Keratinocyte (primary cell): ENCODE measurements at regions not wholly inside any gene's neighbourhood (a gene's known extent, or its start where the extent isn't known, plus 50 kb on each side); places are given as distances from the start of the nearest gene placed in this dataset.

Experiments used
- DNase-seq: peaks from one replicate; pipeline ENCODE4 v3.0.0-alpha.2; 2011; ENCODE audit warnings: low read depth, missing footprints, low spot score
- FAIRE-seq: peaks from 2 replicates; lab custom pipeline; 2011; peaks lifted over from hg19 to GRCh38; lab: Jason Lieb, UNC
- H2AFZ ChIP-seq: 2 replicates; pipeline ENCODE4 v1.6.0; 2012; ENCODE audit warnings: low read length, control low read depth, inconsistent platforms; ENCODE audit not compliant: control insufficient read depth
- H3K27ac ChIP-seq: 2 replicates; pipeline ENCODE4 v1.5.1; 2011; ENCODE audit warnings: low read length; ENCODE audit not compliant: control insufficient read depth, insufficient read depth
- H3K27me3 ChIP-seq: 3 replicates; pipeline ENCODE4 v1.6.0; 2011; ENCODE audit warnings: low read length; ENCODE audit not compliant: control insufficient read depth, insufficient read depth; ENCODE audit errors: extremely low read depth
- H3K36me3 ChIP-seq, 2 experiments: 2 replicates in 1 of 2; 3 replicates in 1 of 2; pipeline ENCODE4 v1.5.1; 2011; ENCODE audit warnings: low read length in 2 of 2, mild to moderate bottlenecking in 1 of 2; ENCODE audit not compliant: control insufficient read depth in 2 of 2, insufficient read depth in 2 of 2; ENCODE audit errors: extremely low read depth in 1 of 2
- H3K4me1 ChIP-seq: 3 replicates; pipeline ENCODE4 v1.5.1; 2011; ENCODE audit warnings: low read length; ENCODE audit not compliant: control insufficient read depth, insufficient read depth; ENCODE audit errors: extremely low read depth
- H3K4me2 ChIP-seq: 3 replicates; pipeline ENCODE4 v1.6.0; 2011; ENCODE audit warnings: low read depth, low read length; ENCODE audit not compliant: control insufficient read depth, insufficient read depth; ENCODE audit errors: extremely low read depth
- H3K4me3 ChIP-seq, 3 experiments: fragments of 200-600 bp in 1 of 3; sonication (generic) in 1 of 3; 2 replicates in 2 of 3; 3 replicates in 1 of 3; pipeline ENCODE4 v1.5.1; 2011 to 2016; ENCODE audit warnings: low read length in 3 of 3, mild to moderate bottlenecking in 3 of 3, control low read depth in 2 of 3, inconsistent platforms in 1 of 3, low read depth in 1 of 3, mixed read lengths in 1 of 3, mixed run types in 1 of 3, moderate library complexity in 1 of 3; ENCODE audit not compliant: control insufficient read depth in 2 of 3, insufficient read depth in 2 of 3; ENCODE audit errors: extremely low read depth in 1 of 3
- H3K79me2 ChIP-seq: 2 replicates; pipeline ENCODE4 v1.6.0; 2012; ENCODE audit warnings: low read length; ENCODE audit not compliant: control insufficient read depth, insufficient read depth
- H3K9ac ChIP-seq: 3 replicates; pipeline ENCODE4 v1.6.0; 2011; ENCODE audit warnings: low read length; ENCODE audit not compliant: control insufficient read depth, insufficient read depth; ENCODE audit errors: extremely low read depth
- H3K9me1 ChIP-seq: 3 replicates; pipeline ENCODE4 v1.6.0; 2011; ENCODE audit warnings: low read length; ENCODE audit not compliant: control insufficient read depth, insufficient read depth; ENCODE audit errors: extremely low read depth
- H3K9me3 ChIP-seq: 2 replicates; pipeline ENCODE4 v1.5.1; 2012; ENCODE audit warnings: low read depth, low read length; ENCODE audit not compliant: control insufficient read depth
- H4K20me1 ChIP-seq: 3 replicates; pipeline ENCODE4 v1.6.0; 2011; ENCODE audit warnings: low read length; ENCODE audit not compliant: control insufficient read depth, insufficient read depth; ENCODE audit errors: extremely low read depth
- EZH2 ChIP-seq: IDR thresholded peaks from one replicate; pipeline ENCODE4 v1.6.1; 2012; ENCODE audit warnings: inconsistent platforms, mild to moderate bottlenecking, low read length, moderate library complexity
- dilution Hi-C: fragments of 300-500 bp; cut with MboI; formaldehyde crosslinking; loops from one replicate; pipeline ENCODE4 v1.7.0; 2020; ENCODE audit warnings: low sequenced_read_pairs; ENCODE audit not compliant: extremely low pct_ligation_motif_present
- TF ChIP-seq, protein P1 (sequence below), 3 experiments: IDR thresholded peaks in 1 of 3; conservative IDR thresholded peaks in 1 of 3; optimal IDR thresholded peaks in 1 of 3; 2 replicates in 2 of 3; 3 replicates in 1 of 3; pipeline versions ENCODE3 to v1.5.1; 2011; ENCODE audit warnings: low read length in 3 of 3, mild to moderate bottlenecking in 3 of 3, moderate library complexity in 2 of 3, control low read depth in 1 of 3, inconsistent platforms in 1 of 3; ENCODE audit not compliant: insufficient read depth in 2 of 3; ENCODE audit errors: extremely low read depth in 1 of 3

DNA sequence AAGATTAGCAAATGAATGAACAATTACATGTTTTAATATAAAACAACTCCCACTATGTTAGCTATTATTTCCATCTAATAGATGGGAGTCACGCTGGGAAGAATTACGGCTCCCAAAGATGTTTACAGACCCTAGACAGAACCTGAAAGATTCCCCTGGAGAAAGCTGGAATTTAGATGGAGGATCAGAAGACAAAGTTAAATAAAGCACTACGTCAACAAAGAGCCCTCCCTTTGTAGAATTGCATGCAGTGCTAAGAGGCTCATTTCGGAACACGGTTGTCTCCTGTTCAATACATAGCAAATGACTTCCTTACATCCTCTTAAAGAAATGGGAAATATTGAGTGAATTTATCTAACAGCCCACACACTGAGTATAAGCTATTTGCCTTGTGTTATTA, 328.3 kb downstream of the CBLN4 start:
- no peak overlapping the region for H3K9ac ChIP-seq
- H4K20me1 ChIP-seq: no peaks in the 10 kb centered on the region
- no peak overlapping the region for H3K4me3 ChIP-seq
- H3K79me2 ChIP-seq: no peaks in the 10 kb centered on the region
- no peak overlapping the region for H2AFZ ChIP-seq
- no peaks in the 10 kb centered on the region for H3K36me3 ChIP-seq
- H3K4me2 ChIP-seq: no peak overlapping the region
- H3K4me1 ChIP-seq: no peaks in the 10 kb centered on the region
- dilution Hi-C loops: no loop called here
- TF ChIP-seq, protein P1, sequence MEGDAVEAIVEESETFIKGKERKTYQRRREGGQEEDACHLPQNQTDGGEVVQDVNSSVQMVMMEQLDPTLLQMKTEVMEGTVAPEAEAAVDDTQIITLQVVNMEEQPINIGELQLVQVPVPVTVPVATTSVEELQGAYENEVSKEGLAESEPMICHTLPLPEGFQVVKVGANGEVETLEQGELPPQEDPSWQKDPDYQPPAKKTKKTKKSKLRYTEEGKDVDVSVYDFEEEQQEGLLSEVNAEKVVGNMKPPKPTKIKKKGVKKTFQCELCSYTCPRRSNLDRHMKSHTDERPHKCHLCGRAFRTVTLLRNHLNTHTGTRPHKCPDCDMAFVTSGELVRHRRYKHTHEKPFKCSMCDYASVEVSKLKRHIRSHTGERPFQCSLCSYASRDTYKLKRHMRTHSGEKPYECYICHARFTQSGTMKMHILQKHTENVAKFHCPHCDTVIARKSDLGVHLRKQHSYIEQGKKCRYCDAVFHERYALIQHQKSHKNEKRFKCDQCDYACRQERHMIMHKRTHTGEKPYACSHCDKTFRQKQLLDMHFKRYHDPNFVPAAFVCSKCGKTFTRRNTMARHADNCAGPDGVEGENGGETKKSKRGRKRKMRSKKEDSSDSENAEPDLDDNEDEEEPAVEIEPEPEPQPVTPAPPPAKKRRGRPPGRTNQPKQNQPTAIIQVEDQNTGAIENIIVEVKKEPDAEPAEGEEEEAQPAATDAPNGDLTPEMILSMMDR (optimal IDR thresholded peaks at IDR 0.05 in 1 of 3, IDR thresholded peaks at IDR 0.05 in 1 of 3, conservative IDR thresholded peaks at IDR 0.05 in 1 of 3; ENCODE audit: extremely low read depth in 1 of 3, insufficient read depth in 2 of 3, low read length in 3 of 3): no peak
- TF ChIP-seq EZH2: no peak
- DNase-seq (no peak), FAIRE-seq (no peak)
- H3K9me1 ChIP-seq: no peaks in the 10 kb centered on the region
- no peaks in the 10 kb centered on the region for H3K27me3 ChIP-seq
- no peaks in the 10 kb centered on the region for H3K9me3 ChIP-seq
- H3K27ac ChIP-seq: no peak overlapping the region

GRCh38 chr20:55676097-55676496, 329.2 kb downstream of the CBLN4 start:
- H4K20me1 ChIP-seq: no peaks in the 10 kb centered on the region
- FAIRE-seq (no peak), DNase-seq (no peak)
- no peak overlapping the region for H3K4me3 ChIP-seq
- H3K9me3 ChIP-seq: no peaks in the 10 kb centered on the region
- no peaks in the 10 kb centered on the region for H3K4me1 ChIP-seq
- no peaks in the 10 kb centered on the region for H3K27me3 ChIP-seq
- H2AFZ ChIP-seq: no peak overlapping the region
- H3K9ac ChIP-seq: no peak overlapping the region
- no peaks in the 10 kb centered on the region for H3K36me3 ChIP-seq
- no peak overlapping the region for H3K4me2 ChIP-seq
- no peaks in the 10 kb centered on the region for H3K79me2 ChIP-seq
- TF ChIP-seq, protein P1 (optimal IDR thresholded peaks at IDR 0.05 in 1 of 3, IDR thresholded peaks at IDR 0.05 in 1 of 3, conservative IDR thresholded peaks at IDR 0.05 in 1 of 3; ENCODE audit: extremely low read depth in 1 of 3, insufficient read depth in 2 of 3, low read length in 3 of 3): no peak
- TF ChIP-seq EZH2: no peak
- dilution Hi-C loops: no loop called here
- no peaks in the 10 kb centered on the region for H3K9me1 ChIP-seq
- no peak overlapping the region for H3K27ac ChIP-seq
